ENCODE measurements at regions not wholly inside any gene's neighbourhood (a gene's known extent, or its start where the extent isn't known, plus 50 kb on each side); places are given as distances from the start of the nearest gene placed in this dataset.

- no peak for TF ChIP-seq ZBTB25 (CRISPR knock-in tag; IDR thresholded peaks at IDR 0.05)
- TF ChIP-seq ZNF652 (CRISPR knock-in tag; IDR thresholded peaks at IDR 0.05; ENCODE audit: borderline replicate concordance, low read depth) = no peak
Measured at GRCh38 chr6:8829796-8830195, 394.5 kb upstream of the SLC35B3 start (continued).

- Histone ChIP-seq H3K27me3 (ENCODE audit: control insufficient read depth in 1 of 2, insufficient read depth in 2 of 2, low read length in 2 of 2) (no peaks in the 10 kb centered on the region; a peak in 1 of 5 replicates), H3K27ac (ENCODE audit: extremely low read length, insufficient read depth, low read length) (no peak overlapping the region), H3K4me2 (ENCODE audit: low read depth, low read length) (no peak overlapping the region), H3K9me3 (ENCODE audit: low read length) (no peaks in the 10 kb centered on the region), H3K4me1 (ENCODE audit: insufficient read depth, low read length) (no peaks in the 10 kb centered on the region), H3K4me3 (replicated peaks in 1 of 3; ENCODE audit: insufficient read depth in 1 of 3, low read depth in 2 of 3, low read length in 3 of 3) (no peak overlapping the region), H3K9ac (ENCODE audit: insufficient read depth, low read depth, low read length) (no peak overlapping the region), H3K79me2 (ENCODE audit: insufficient read depth, low read length) (no peaks in the 10 kb centered on the region), H3K36me3 (replicated peaks in 1 of 2; ENCODE audit: control insufficient read depth in 1 of 2, insufficient read depth in 2 of 2, low read length in 2 of 2) (no peaks in the 10 kb centered on the region), H4K20me1 (ENCODE audit: insufficient read depth, low read length) (no peaks in the 10 kb centered on the region), H2AFZ (ENCODE audit: low read length) (no peak overlapping the region)
- FAIRE-seq (no peak), DNase-seq (ENCODE audit: low spot score) (no peak), ATAC-seq (no peak)
- POLR2A ChIA-PET = no interaction called here
- TF ChIP-seq HNRNPLL (IDR thresholded peaks at IDR 0.05; ENCODE audit: low read depth, low read length, poor library complexity, severe bottlenecking) (no peak), GABPB1 (CRISPR knock-in tag; IDR thresholded peaks at IDR 0.05) (no peak), CC2D1A (CRISPR knock-in tag; IDR thresholded peaks at IDR 0.05) (no peak), ATF4 (CRISPR knock-in tag; IDR thresholded peaks at IDR 0.05) (no peak), MED1 (CRISPR knock-in tag; IDR thresholded peaks at IDR 0.05) (no peak)
- in situ Hi-C loops (cut with HindIII; ENCODE audit: extremely low pct_ligation_motif_present, low pct_unique_long_range_greater_than_20kb) (no loop called here), intact Hi-C loops (cut with micrococcal nuclease; ENCODE audit: unreplicated experiment) (no loop called here)
- BruUV-seq (replicated peaks) = no TSS peak
- CTCF ChIA-PET (ENCODE audit: low intra/inter-chr PET ratio, low total read pairs) = no interaction called here
- 39% methylated on average over 4 of the region's 4 CpGs for WGBS (ENCODE audit: low lambda C conversion rate)
Measured at GRCh38 chr6:8829296-8829695, 394.0 kb upstream of the SLC35B3 start.

Data from HepG2 (cell line).